ENCODE measurements at regions not wholly inside any gene's neighbourhood (a gene's known extent, or its start where the extent isn't known, plus 50 kb on each side); places are given as distances from the start of the nearest gene placed in this dataset.
A peak's percentile ranks its signal among the peaks of the same experiment; 100 is the strongest.

GRCh38 chr3:117556646-117557407 is 847.2 kb downstream of the TUSC7 start:
- DNase-seq (ENCODE audit: low spot score): no peak

- no peak for DNase-seq (ENCODE audit: low spot score)
These were observed 848.0 kb downstream of the TUSC7 start for GRCh38 chr3:117557464-117558090.

DNA sequence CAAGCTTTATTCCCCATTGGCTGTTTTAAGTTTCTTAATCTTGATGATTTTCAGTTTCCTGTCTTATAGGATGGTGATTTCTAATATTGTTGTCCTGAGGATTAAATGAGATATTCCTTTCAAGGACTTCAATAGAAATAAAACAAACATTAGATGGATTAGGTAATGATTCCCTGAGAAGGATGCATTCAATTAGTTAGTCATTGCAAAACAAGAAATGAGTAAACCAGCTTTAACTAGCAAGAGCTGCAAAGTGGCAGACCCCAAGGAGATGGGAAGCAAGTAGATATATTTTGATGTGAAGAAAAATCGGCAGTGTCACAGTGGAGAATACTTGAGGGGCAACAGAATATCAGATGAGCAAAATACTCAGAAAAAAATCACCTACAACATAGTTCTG is 849.1 kb downstream of the TUSC7 start:
- no peak for DNase-seq (ENCODE audit: low spot score)

- no peak for DNase-seq (ENCODE audit: low spot score)
These were observed 852.4 kb downstream of the TUSC7 start for GRCh38 chr3:117562000-117562399.

DNA sequence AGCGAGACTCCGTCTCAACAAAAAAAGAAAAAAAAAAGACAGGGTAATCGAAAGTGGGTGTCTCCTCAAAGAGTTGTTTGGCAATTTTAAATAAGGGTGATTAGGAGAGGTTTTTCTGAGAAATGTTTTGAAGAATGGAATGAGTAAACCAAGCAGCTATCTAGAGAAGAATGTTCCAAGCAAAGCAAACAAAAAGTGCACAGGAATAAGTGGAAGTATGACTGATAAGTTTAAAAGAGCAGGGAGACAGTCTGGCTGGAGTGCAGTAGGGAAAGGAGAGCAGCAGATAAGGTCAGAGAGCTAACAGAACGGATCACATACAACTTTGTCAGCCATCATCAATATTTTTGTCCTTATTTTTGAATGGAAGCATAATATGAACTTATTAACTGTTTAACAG is 853.5 kb downstream of the TUSC7 start:
- no peak for DNase-seq (ENCODE audit: low spot score)

DNA sequence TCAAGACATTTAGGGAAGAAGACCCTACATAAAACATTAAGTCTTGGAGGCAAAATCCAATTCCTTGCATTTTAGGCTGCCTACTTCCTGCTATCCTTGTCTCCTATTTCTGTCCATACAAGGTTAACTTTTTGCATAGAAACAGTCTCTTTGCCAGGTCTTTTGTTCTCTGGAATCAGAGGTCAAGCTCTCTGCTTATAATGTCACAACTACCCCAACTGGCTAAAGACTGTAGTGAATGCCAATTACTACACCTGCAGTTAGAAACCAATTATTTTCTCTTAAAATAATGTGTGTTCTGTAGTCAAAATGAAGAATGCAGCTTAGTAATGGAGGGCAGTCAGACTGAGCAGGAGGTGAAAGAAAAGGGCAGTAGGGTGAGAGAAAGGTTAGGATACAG is 856.2 kb downstream of the TUSC7 start:
- no peak for DNase-seq (ENCODE audit: low spot score)

GRCh38 chr3:117566926-117567325 is 857.3 kb downstream of the TUSC7 start:
- no peak for DNase-seq (ENCODE audit: low spot score)

- DNase-seq (ENCODE audit: low spot score): no peak
These were observed 857.8 kb downstream of the TUSC7 start for GRCh38 chr3:117567382-117567781.

DNA sequence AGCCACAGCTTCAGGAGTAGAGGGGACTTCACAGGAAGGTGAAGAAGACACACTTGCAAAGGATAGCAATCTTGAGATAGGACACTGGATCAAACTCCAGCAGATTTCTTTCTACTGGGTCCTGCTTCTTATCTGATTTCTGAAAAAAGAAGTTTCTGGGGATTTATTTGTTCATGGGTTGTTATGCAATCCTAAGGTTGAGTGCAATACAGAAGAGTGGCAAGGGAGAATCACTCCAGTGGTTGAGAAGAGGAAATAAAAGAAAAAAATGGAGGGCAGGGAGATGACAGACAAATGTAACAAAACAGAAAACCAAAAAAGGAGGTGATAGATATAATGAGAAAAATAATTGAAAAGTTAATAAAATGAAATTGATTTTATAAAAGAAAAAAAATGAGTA is 858.3 kb downstream of the TUSC7 start:
- DNase-seq (ENCODE audit: low spot score): no peak

GRCh38 chr3:117572786-117573185 is 863.2 kb downstream of the TUSC7 start:
- DNase-seq (ENCODE audit: low spot score): no peak

DNA sequence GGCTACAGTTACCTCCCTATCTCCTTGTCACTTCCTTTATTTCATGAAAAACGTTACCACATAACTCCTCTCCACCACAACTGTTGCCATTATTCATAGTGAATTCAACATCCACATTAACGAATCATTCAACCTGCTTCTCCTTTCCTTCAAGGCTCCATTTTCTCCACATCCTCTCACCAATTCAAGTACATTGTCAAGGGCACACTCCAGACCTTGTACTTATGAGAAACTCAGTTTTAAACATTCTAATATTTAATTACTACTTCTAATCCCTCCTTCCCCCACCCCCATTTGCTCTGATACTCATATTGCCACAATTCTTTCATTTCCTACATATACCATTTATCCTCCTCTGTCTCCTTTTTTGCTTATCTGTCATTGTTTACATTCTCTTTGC is 871.2 kb downstream of the TUSC7 start:
- DNase-seq (ENCODE audit: low spot score): no peak

DNA sequence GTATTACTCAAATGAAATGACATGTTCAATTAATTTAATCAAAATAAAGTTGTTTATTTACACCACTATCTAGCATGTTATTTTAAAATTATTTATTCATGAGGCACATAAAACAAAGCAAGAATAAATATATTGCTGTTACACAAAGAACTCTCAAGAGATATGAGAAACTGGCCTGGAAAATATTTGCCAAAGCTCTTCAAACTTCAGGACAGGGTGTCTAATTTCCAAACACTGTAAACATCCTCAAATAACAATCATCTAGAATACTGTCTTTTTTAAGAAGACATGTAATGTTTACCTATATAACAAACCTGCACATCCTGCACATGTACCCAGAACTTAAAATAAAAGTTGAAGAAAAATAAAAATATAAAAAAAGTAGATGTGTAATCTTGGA is 876.6 kb downstream of the TUSC7 start:
- no peak for DNase-seq (ENCODE audit: low spot score)

GRCh38 chr3:117587416-117587815 is 877.8 kb downstream of the TUSC7 start:
- no peak for DNase-seq (ENCODE audit: low spot score)

- peak; percentile 57 for DNase-seq (ENCODE audit: low spot score)
These were observed 879.9 kb downstream of the TUSC7 start for GRCh38 chr3:117589454-117589853.

DNA sequence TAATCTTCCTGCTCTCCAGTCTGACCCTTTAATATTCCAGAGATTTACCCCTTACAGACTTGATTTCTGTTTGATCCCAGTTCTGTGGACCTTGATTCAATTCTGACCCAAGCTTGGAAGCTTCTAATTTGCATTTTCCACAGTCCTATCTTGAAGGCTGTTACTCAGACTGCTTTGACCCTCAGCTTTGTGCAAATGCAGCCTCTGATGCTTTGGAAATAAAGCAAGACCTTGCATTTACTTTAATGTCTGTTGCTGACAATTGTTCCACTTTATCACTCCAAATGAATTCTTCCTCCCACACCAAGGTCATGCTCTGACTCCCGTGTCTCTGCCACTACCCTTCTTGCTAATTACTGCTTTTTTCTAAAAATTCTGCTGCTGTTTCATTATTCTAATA is 886.0 kb downstream of the TUSC7 start:
- DNase-seq (ENCODE audit: low spot score): no peak

GRCh38 chr3:117596503-117596902 is 886.9 kb downstream of the TUSC7 start:
- no peak for DNase-seq (ENCODE audit: low spot score)

- DNase-seq (ENCODE audit: low spot score): no peak
These were observed 888.3 kb downstream of the TUSC7 start for GRCh38 chr3:117597865-117598264.

DNA sequence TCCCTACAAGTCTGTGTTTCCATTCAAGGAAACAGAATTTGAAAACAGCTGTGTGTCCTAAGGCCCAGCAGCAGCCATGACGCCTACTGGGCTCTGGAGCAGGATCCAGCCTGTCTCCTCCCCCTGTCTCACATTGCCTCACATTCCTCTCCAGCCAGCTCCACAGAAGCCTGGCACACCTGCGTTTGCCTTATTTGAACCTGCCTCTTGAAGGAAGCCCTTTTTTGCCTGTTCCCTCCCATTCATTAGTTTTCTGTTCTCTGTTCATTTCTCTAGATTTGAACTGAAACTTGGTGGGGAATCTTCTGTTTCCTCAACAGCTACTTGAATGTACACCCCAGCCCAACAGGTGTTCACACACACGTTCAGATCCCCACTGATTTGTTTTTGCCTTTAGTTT is 890.5 kb downstream of the TUSC7 start:
- no peak for DNase-seq (ENCODE audit: low spot score)

DNA sequence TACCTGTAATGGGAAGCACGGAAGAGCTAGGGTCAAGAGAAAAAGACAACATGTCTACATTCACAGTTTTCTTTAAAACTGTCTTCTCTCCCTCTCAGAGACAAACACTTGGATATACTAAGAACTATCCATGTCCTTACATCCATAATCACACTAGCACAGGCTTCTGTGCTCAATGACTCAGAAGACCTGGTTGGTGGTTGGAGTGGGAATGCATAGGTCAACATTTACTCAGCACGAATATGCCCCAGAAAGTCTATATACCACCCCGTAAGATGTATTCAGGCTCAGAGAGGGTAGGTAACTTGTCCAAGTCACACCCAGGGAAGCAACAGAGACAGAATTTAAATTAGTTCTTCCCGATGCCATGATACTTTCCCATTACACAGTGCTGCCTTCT is 891.1 kb downstream of the TUSC7 start:
- no peak for DNase-seq (ENCODE audit: low spot score)

DNA sequence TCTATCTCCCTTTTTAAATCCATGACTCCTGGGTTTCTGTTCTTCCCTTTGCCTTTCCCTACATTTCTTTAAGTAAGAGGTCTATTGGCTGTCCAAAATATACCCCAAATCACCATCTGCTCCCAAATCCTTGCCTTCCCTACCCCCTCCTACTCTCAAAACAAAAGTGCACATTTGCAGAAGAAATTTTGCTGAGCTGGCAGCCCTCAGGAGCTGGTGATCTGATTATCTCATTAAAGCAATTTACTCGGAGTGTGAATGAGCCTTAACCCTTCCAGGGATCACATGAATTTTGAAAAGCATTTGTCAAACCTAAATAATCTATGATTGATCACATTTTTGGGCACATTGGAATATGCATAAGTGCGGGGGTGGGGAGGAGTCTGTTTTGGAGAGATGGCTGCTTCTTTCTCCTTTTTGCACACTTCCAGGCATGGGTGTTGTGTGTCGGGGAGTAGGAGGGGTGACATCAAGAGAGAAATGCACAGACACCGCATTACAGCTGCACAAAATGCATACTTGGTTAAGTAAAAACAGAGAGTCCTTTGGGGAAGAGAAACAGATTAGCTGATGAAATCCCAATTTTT is 892.6 kb downstream of the TUSC7 start:
- no peak for DNase-seq (ENCODE audit: low spot score)

DNA sequence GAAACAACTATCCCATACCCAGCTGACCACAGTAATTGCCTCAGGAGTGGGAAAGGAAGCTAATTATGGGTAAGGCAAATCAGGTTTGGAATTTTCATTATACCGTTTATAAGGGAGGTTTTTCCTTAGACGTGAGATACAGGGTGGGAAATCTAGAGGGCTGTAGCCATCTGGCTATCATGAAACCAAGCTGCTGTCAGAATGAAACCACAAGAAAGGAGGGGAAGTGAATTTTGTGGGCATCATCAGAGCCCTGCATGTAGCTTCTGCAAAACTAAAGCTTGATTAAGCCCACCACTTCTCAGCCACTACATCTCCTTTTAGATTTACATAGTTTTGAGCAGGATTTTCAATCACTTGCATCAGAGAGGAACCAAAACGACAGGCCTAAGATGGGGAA is 893.5 kb downstream of the TUSC7 start:
- DNase-seq (ENCODE audit: low spot score): no peak

DNA sequence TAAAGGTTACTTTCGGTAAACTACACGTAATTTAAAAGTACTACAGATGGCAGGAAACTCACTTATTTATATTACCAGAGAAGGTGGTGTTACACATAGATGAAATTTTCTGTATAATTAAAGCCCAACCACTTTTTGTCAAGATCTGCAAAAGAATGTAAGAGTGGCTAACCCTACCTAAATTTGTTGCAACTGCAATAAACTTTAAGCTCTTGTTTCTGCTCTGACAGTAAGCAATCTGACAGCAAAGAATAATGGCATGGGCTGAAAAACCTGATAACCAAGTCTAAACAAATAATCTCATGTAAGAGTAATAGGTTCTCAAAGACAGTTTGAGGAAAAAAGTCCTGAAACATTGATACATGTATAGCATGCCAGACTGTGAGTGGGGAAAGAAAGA is 897.3 kb downstream of the TUSC7 start:
- peak; percentile 34 for DNase-seq (ENCODE audit: low spot score)

GRCh38 chr3:117609330-117609729 is 899.8 kb downstream of the TUSC7 start:
- no peak for DNase-seq (ENCODE audit: low spot score)
